Ascending aorta (tissue), 2 donors: ENCODE measurements at regions not wholly inside any gene's neighbourhood (a gene's known extent, or its start where the extent isn't known, plus 50 kb on each side); places are given as distances from the start of the nearest gene placed in this dataset.

ENCODE experiments used
- DNase-seq, 2 donors: peaks; one replicate each; pipeline ENCODE4 v3.0.0-alpha.2; 2019; ENCODE audit warnings: low spot score in 2 of 2
- H3K27ac ChIP-seq, 2 donors: fragments of 200-600 bp; sonication (generic); one replicate each; pipeline ENCODE4 v1.5.1; 2016 to 2017; ENCODE audit warnings: mild to moderate bottlenecking in 1 of 2
- H3K27me3 ChIP-seq: fragments of 200-600 bp; sonication (generic); one replicate; pipeline ENCODE4 v1.5.1; 2017
- H3K36me3 ChIP-seq, 2 donors: fragments of 200-600 bp; sonication (generic); one replicate each; pipeline ENCODE4 v1.5.1; 2016
- H3K4me1 ChIP-seq, 2 donors: fragments of 200-600 bp; sonication (generic); one replicate each; pipeline ENCODE4 v1.5.1; 2016 to 2017; ENCODE audit warnings: mild to moderate bottlenecking in 1 of 2
- H3K4me3 ChIP-seq, 2 donors: fragments of 200-600 bp; sonication (generic); one replicate each; pipeline ENCODE4 v1.5.1; 2016 to 2017; ENCODE audit warnings: mild to moderate bottlenecking in 1 of 2
- H3K9me3 ChIP-seq, 2 donors: fragments of 200-600 bp; sonication (generic); one replicate each; pipeline ENCODE4 v1.5.1; 2016
- intact Hi-C: fragments of 100-400 bp; cut with DNase I; formaldehyde crosslinking; loops from one replicate; pipeline ENCODE4 v1.15.1; 2023
- TF ChIP-seq, protein P1 (sequence below), 3 experiments: fragments of 200-600 bp in 2 of 3; fragments of 450-650 bp in 1 of 3; sonication (generic) in 2 of 3; IDR thresholded peaks; one replicate each; pipeline ENCODE4 v1.5.1; 2016 to 2019; ENCODE audit warnings: antibody characterized with exemption in 3 of 3, mild to moderate bottlenecking in 1 of 3, moderate library complexity in 1 of 3

GRCh38 chr14:40072175-40072574, 639.9 kb upstream of the FBXO33 start:
- no peaks in the 10 kb centered on the region for H3K27me3 ChIP-seq
- intact Hi-C loops, result no loop called here
- no peaks in the 10 kb centered on the region for H3K36me3 ChIP-seq
- H3K9me3 ChIP-seq, result no peaks in the 10 kb centered on the region
- no peaks in the 10 kb centered on the region for H3K4me1 ChIP-seq
- H3K4me3 ChIP-seq, result no peak overlapping the region
- no peak overlapping the region for H3K27ac ChIP-seq
- DNase-seq, result no peak
- TF ChIP-seq, protein P1, sequence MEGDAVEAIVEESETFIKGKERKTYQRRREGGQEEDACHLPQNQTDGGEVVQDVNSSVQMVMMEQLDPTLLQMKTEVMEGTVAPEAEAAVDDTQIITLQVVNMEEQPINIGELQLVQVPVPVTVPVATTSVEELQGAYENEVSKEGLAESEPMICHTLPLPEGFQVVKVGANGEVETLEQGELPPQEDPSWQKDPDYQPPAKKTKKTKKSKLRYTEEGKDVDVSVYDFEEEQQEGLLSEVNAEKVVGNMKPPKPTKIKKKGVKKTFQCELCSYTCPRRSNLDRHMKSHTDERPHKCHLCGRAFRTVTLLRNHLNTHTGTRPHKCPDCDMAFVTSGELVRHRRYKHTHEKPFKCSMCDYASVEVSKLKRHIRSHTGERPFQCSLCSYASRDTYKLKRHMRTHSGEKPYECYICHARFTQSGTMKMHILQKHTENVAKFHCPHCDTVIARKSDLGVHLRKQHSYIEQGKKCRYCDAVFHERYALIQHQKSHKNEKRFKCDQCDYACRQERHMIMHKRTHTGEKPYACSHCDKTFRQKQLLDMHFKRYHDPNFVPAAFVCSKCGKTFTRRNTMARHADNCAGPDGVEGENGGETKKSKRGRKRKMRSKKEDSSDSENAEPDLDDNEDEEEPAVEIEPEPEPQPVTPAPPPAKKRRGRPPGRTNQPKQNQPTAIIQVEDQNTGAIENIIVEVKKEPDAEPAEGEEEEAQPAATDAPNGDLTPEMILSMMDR (IDR thresholded peaks at IDR 0.05), result no peak

GRCh38 chr14:40058901-40059897, 627.0 kb upstream of the FBXO33 start:
- no peaks in the 10 kb centered on the region for H3K4me1 ChIP-seq

DNA sequence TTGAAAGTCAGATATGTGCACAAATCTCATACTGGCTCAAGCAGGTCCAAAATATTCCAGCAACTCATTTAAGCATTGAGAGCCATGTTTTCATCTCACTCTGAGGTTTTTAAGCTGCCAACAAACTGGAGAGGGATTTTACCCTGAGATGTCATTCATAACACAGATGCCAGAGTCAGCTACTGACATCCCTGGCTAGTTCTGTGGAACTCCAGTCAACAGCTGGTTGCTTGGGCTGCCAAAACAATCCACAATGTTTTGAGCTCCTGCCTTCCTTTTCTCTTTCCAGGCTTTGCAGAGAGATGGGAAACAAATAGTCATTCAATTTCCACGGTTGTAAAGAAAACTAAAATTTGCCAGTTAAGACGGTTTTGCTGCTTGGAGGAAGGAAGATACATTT, 621.2 kb upstream of the FBXO33 start:
- H3K36me3 ChIP-seq, result no peaks in the 10 kb centered on the region
- no peak for DNase-seq
- intact Hi-C loops, result no loop called here
- H3K27me3 ChIP-seq, result no peaks in the 10 kb centered on the region
- H3K9me3 ChIP-seq, result no peaks in the 10 kb centered on the region
- no peak overlapping the region for H3K4me3 ChIP-seq
- TF ChIP-seq, protein P1 (IDR thresholded peaks at IDR 0.05), result no peak
- no peaks in the 10 kb centered on the region for H3K4me1 ChIP-seq
- no peak overlapping the region for H3K27ac ChIP-seq

More at GRCh38 chr14:40058901-40059897, 627.0 kb upstream of the FBXO33 start:
- Histone ChIP-seq H3K9me3 (no peaks in the 10 kb centered on the region), H3K4me3 (no peak overlapping the region), H3K27ac (no peak overlapping the region), H3K27me3 (no peaks in the 10 kb centered on the region), H3K36me3 (no peaks in the 10 kb centered on the region)
- TF ChIP-seq, protein P1 (IDR thresholded peaks at IDR 0.05), result no peak
- DNase-seq, result no peak
- intact Hi-C loops, result no loop called here

DNA sequence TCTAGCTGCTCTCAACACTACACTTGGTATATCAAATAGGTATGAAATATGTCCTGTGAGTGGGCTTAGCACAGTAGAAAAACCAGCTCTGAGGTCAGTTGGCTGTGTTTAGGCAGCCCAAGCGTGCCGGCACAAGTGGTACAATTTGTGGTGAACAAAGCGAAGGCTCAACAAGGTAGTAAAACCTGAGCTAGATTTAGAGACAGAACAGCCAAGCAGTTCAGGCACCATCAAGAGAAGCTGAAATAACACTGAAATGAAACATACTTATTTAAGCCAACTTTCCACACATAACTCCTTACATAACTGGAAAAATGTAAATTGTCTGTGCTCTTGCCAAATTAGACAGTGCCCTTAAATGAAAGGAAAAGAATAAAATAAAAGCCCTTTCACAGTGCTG, 596.8 kb upstream of the FBXO33 start:
- intact Hi-C loops, result no loop called here
- Histone ChIP-seq H3K9me3 (no peaks in the 10 kb centered on the region), H3K27ac (no peak overlapping the region), H3K36me3 (no peaks in the 10 kb centered on the region), H3K27me3 (no peaks in the 10 kb centered on the region), H3K4me1 (no peaks in the 10 kb centered on the region), H3K4me3 (no peak overlapping the region)
- DNase-seq, result no peak
- TF ChIP-seq, protein P1 (IDR thresholded peaks at IDR 0.05), result no peak

DNA sequence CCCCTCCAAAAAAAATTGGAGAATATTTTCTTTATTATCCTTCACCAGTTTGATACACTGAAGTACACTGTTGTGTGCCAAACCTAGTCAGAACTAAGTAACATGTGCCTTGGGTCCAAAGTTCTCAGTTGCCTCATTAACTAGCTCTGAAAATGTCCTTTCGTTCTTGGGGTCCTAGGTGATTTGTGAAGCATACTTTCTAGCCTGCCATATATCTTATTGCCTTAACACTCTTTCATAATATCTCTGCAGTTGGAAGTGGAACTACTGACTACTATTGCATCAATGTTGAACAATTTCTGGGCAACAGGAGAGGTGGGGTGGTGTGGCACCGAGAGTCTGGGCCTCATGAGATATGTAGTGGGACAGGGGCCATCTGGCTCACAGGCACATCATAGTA, 592.9 kb upstream of the FBXO33 start:
- H3K9me3 ChIP-seq, result no peaks in the 10 kb centered on the region
- intact Hi-C loops, result no loop called here
- TF ChIP-seq, protein P1 (IDR thresholded peaks at IDR 0.05), result no peak
- H3K36me3 ChIP-seq, result no peaks in the 10 kb centered on the region
- H3K27me3 ChIP-seq, result no peaks in the 10 kb centered on the region
- H3K4me3 ChIP-seq, result no peak overlapping the region
- no peaks in the 10 kb centered on the region for H3K4me1 ChIP-seq
- no peak for DNase-seq
- no peak overlapping the region for H3K27ac ChIP-seq
